ENCODE measurements at regions not wholly inside any gene's neighbourhood (a gene's known extent, or its start where the extent isn't known, plus 50 kb on each side); places are given as distances from the start of the nearest gene placed in this dataset.

DNA sequence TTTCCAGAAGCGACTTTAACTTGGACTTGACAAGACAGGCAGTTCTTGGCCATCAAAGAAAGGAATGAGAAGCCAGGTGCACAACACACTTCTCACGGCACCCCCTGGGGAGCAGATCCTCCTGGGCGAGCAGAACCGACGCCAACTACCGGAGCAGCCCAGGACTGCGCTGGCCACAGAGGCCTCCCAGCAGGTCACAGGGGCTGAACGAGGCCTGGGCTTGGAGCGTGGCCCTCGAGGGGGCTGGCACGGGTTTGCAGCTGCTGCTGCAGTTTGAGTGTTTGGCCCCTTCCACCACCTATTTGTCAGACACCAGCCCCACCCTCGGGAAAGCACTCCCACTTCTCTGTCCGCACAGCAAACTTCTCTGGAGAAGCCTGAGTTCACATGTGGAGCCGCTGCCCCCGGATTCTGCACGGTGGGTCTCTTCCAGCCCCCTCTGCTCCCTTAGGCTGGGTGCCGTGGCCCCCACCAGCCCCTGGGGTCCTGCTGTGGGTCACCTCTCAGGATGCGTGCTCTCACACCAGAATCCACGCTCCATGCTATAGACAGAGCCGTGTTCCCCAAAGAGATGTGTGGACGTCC is 306.7 kb upstream of the SALL3 start:
- H3K9ac ChIP-seq (ENCODE audit: insufficient read depth, low read length), result no peak overlapping the region
- no peak overlapping the region for H3K4me2 ChIP-seq (ENCODE audit: extremely low read depth, insufficient read depth, low read length)
- TF ChIP-seq, protein P1, sequence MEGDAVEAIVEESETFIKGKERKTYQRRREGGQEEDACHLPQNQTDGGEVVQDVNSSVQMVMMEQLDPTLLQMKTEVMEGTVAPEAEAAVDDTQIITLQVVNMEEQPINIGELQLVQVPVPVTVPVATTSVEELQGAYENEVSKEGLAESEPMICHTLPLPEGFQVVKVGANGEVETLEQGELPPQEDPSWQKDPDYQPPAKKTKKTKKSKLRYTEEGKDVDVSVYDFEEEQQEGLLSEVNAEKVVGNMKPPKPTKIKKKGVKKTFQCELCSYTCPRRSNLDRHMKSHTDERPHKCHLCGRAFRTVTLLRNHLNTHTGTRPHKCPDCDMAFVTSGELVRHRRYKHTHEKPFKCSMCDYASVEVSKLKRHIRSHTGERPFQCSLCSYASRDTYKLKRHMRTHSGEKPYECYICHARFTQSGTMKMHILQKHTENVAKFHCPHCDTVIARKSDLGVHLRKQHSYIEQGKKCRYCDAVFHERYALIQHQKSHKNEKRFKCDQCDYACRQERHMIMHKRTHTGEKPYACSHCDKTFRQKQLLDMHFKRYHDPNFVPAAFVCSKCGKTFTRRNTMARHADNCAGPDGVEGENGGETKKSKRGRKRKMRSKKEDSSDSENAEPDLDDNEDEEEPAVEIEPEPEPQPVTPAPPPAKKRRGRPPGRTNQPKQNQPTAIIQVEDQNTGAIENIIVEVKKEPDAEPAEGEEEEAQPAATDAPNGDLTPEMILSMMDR (conservative IDR thresholded peaks at IDR 0.05 in 1 of 2, IDR thresholded peaks at IDR 0.05 in 1 of 2; ENCODE audit: low read depth in 1 of 2, low read length in 2 of 2), result no peak
- TF ChIP-seq EZH2 (IDR thresholded peaks at IDR 0.05; ENCODE audit: low read length, missing control alignments), result no peak
- DNase-seq (ENCODE audit: low read depth in 2 of 2), result no peak
- H3K4me1 ChIP-seq (ENCODE audit: control insufficient read depth, extremely low read depth, insufficient read depth, low read length), result no peaks in the 10 kb centered on the region
- H4K20me1 ChIP-seq (ENCODE audit: control insufficient read depth, extremely low read depth, insufficient read depth, low read length), result no peaks in the 10 kb centered on the region
- H3K9me3 ChIP-seq (ENCODE audit: control insufficient read depth, insufficient read depth, low read depth, low read length), result no peaks in the 10 kb centered on the region
- H3K27ac ChIP-seq (ENCODE audit: insufficient read depth, low read length), result no peak overlapping the region
- no peaks in the 10 kb centered on the region for H3K27me3 ChIP-seq (ENCODE audit: control insufficient read depth, insufficient read depth, low read length)
- no peak overlapping the region for H3K4me3 ChIP-seq (replicated peaks in 1 of 4; ENCODE audit: control extremely low read depth in 1 of 4, insufficient read depth in 1 of 4, low read depth in 3 of 4, low read length in 4 of 4)
- H2AFZ ChIP-seq (ENCODE audit: low read length), result no peak overlapping the region
- H3K79me2 ChIP-seq (ENCODE audit: control insufficient read depth, insufficient read depth, low read length), result no peaks in the 10 kb centered on the region
- H3K36me3 ChIP-seq (ENCODE audit: control insufficient read depth, insufficient read depth, low read length), result no peaks in the 10 kb centered on the region

DNA sequence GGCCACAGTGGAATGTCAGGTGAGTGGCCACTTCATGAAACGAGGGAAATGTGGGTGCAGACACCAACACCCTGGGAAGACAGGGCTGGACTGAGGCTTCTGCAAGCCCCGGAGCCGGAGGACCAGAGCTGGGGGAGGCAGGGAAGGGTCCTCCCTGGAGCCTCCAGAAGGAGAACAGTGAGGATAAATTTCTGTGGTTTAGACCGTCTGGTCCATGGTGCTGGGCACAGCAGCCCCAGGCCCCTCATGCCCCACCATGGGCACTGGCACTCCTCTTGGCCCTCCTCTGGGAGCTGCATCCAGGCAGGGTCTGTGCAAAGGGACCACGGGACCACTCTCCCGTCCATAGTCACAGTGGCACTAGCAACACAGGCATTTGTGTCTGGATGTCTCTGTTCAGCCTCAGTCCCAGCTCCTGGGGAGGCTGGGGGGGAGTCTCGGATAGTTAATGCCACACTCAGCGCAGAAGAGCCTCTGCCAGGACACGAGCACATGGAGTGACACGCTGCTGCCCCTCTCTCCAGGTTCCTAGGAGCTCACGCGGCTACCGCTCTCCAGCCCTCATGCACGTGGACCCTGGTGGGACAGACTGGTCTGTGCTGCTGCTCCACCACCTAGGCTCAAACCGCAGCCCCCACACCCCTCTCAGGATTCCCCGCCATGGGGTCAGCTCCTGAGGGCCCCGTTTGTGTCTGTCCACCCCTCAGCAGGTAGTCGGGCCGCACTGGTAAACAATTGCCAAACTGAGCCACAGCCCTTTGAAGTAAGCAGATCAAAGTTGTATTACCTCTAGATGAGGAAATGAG is 305.9 kb upstream of the SALL3 start:
- Histone ChIP-seq H3K9me3 (ENCODE audit: control insufficient read depth, insufficient read depth, low read depth, low read length) (no peaks in the 10 kb centered on the region), H4K20me1 (ENCODE audit: control insufficient read depth, extremely low read depth, insufficient read depth, low read length) (no peaks in the 10 kb centered on the region), H3K4me2 (ENCODE audit: extremely low read depth, insufficient read depth, low read length) (no peak overlapping the region)

DNA sequence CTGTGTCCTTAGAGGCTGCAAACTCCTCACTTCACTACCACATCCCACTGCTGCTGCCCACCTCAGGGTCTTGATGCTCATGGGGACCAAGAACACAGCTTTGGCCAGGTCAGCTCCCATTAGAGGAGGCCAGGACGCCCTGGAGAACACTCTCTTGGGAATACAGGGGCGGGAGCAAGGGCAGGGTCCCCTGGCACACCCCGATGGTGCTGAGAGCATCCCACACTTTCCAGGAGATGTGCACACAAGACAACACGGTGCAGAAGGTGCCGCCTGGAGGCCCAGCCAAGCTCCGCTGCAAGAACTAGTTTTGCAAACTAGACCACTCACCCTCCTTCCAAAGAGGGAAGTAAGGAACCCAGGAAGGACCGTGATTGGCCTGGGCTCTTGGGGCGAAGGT is 304.4 kb upstream of the SALL3 start:
- Histone ChIP-seq H3K9me3 (ENCODE audit: control insufficient read depth, insufficient read depth, low read depth, low read length) (no peaks in the 10 kb centered on the region), H3K4me2 (ENCODE audit: extremely low read depth, insufficient read depth, low read length) (no peak overlapping the region), H3K36me3 (ENCODE audit: control insufficient read depth, insufficient read depth, low read length) (no peaks in the 10 kb centered on the region), H3K4me3 (replicated peaks in 1 of 4; ENCODE audit: control extremely low read depth in 1 of 4, insufficient read depth in 1 of 4, low read depth in 3 of 4, low read length in 4 of 4) (no peak overlapping the region), H3K27me3 (ENCODE audit: control insufficient read depth, insufficient read depth, low read length) (no peaks in the 10 kb centered on the region), H4K20me1 (ENCODE audit: control insufficient read depth, extremely low read depth, insufficient read depth, low read length) (no peaks in the 10 kb centered on the region), H3K4me1 (ENCODE audit: control insufficient read depth, extremely low read depth, insufficient read depth, low read length) (no peaks in the 10 kb centered on the region), H3K9ac (ENCODE audit: insufficient read depth, low read length) (no peak overlapping the region), H2AFZ (ENCODE audit: low read length) (no peak overlapping the region), H3K27ac (ENCODE audit: insufficient read depth, low read length) (no peak overlapping the region), H3K79me2 (ENCODE audit: control insufficient read depth, insufficient read depth, low read length) (no peaks in the 10 kb centered on the region)
- no peak for DNase-seq (ENCODE audit: low read depth in 2 of 2)
- TF ChIP-seq, protein P1 (conservative IDR thresholded peaks at IDR 0.05 in 1 of 2, IDR thresholded peaks at IDR 0.05 in 1 of 2; ENCODE audit: low read depth in 1 of 2, low read length in 2 of 2), result no peak
- TF ChIP-seq EZH2 (IDR thresholded peaks at IDR 0.05; ENCODE audit: low read length, missing control alignments), result no peak

More for the DNA sequence above, 305.9 kb upstream of the SALL3 start:
- TF ChIP-seq, protein P1 (conservative IDR thresholded peaks at IDR 0.05 in 1 of 2, IDR thresholded peaks at IDR 0.05 in 1 of 2; ENCODE audit: low read depth in 1 of 2, low read length in 2 of 2), result no peak
- TF ChIP-seq EZH2 (IDR thresholded peaks at IDR 0.05; ENCODE audit: low read length, missing control alignments), result no peak
- Histone ChIP-seq H3K4me3 (replicated peaks in 1 of 4; ENCODE audit: control extremely low read depth in 1 of 4, insufficient read depth in 1 of 4, low read depth in 3 of 4, low read length in 4 of 4) (no peak overlapping the region), H2AFZ (ENCODE audit: low read length) (no peak overlapping the region), H3K4me1 (ENCODE audit: control insufficient read depth, extremely low read depth, insufficient read depth, low read length) (no peaks in the 10 kb centered on the region), H3K9ac (ENCODE audit: insufficient read depth, low read length) (no peak overlapping the region), H3K36me3 (ENCODE audit: control insufficient read depth, insufficient read depth, low read length) (no peaks in the 10 kb centered on the region), H3K79me2 (ENCODE audit: control insufficient read depth, insufficient read depth, low read length) (no peaks in the 10 kb centered on the region), H3K27ac (ENCODE audit: insufficient read depth, low read length) (no peak overlapping the region), H3K27me3 (ENCODE audit: control insufficient read depth, insufficient read depth, low read length) (no peaks in the 10 kb centered on the region)
- no peak for DNase-seq (ENCODE audit: low read depth in 2 of 2)

Data from fibroblast of lung (primary cell).